BE2C (cell line): ENCODE measurements at regions not wholly inside any gene's neighbourhood (a gene's known extent, or its start where the extent isn't known, plus 50 kb on each side); places are given as distances from the start of the nearest gene placed in this dataset.

ENCODE experiments used
- DNase-seq: peaks from one replicate; pipeline ENCODE4 v3.0.0-alpha.2; 2020
- H3K27me3 ChIP-seq: fragments of 250-450 bp; sonication (Bioruptor Pico); 2 replicates; pipeline ENCODE4 v1.5.1; 2020; ENCODE audit warnings: mild to moderate bottlenecking
- H3K36me3 ChIP-seq: fragments of 250-450 bp; sonication (Bioruptor Pico); 2 replicates; pipeline ENCODE4 v1.5.1; 2020; ENCODE audit warnings: mild to moderate bottlenecking
- H3K4me1 ChIP-seq: fragments of 250-450 bp; sonication (Bioruptor Pico); 2 replicates; pipeline ENCODE4 v1.5.1; 2020
- H3K4me3 ChIP-seq: 2 replicates; pipeline ENCODE4 v1.5.1; 2011; ENCODE audit warnings: low read depth, low read length
- H3K9me3 ChIP-seq: fragments of 250-450 bp; sonication (Bioruptor Pico); 2 replicates; pipeline ENCODE4 v1.5.1; 2020
- CTCF ChIP-seq: IDR thresholded peaks from 2 replicates; pipeline ENCODE4 v1.5.1; 2012; ENCODE audit warnings: mild to moderate bottlenecking, low read depth, low read length

GRCh38 chr10:3702569-3702968 lies 82.4 kb downstream of the KLF6 start:
- DNase-seq = no peak
- TF ChIP-seq CTCF = no peak

GRCh38 chr10:3702056-3702546 lies 82.9 kb downstream of the KLF6 start:
- Histone ChIP-seq H3K9me3 (no peaks in the 10 kb centered on the region), H3K4me3 (no peak overlapping the region), H3K27me3 (no peaks in the 10 kb centered on the region)

More at GRCh38 chr10:3702569-3702968, 82.4 kb downstream of the KLF6 start:
- Histone ChIP-seq H3K9me3 (no peaks in the 10 kb centered on the region), H3K4me3 (no peak overlapping the region), H3K4me1 (no peaks in the 10 kb centered on the region), H3K36me3 (no peaks in the 10 kb centered on the region), H3K27me3 (no peaks in the 10 kb centered on the region)

GRCh38 chr10:3701491-3701890 lies 83.5 kb downstream of the KLF6 start:
- H3K27me3 ChIP-seq = no peaks in the 10 kb centered on the region
- no peak for DNase-seq
- no peaks in the 10 kb centered on the region for H3K9me3 ChIP-seq
- no peak overlapping the region for H3K4me3 ChIP-seq
- no peak for TF ChIP-seq CTCF
- no peaks in the 10 kb centered on the region for H3K36me3 ChIP-seq
- H3K4me1 ChIP-seq = no peaks in the 10 kb centered on the region

More at GRCh38 chr10:3702056-3702546, 82.9 kb downstream of the KLF6 start:
- no peak for TF ChIP-seq CTCF
- H3K36me3 ChIP-seq = no peaks in the 10 kb centered on the region
- DNase-seq = no peak
- no peaks in the 10 kb centered on the region for H3K4me1 ChIP-seq

- Histone ChIP-seq H3K9me3 (no peaks in the 10 kb centered on the region), H3K36me3 (no peaks in the 10 kb centered on the region), H3K27me3 (no peaks in the 10 kb centered on the region), H3K4me3 (no peak overlapping the region), H3K4me1 (no peaks in the 10 kb centered on the region)
- no peak for TF ChIP-seq CTCF
- DNase-seq = no peak
These were observed 84.4 kb downstream of the KLF6 start for GRCh38 chr10:3700531-3701076.

- no peak for DNase-seq
- no peak for TF ChIP-seq CTCF
- no peaks in the 10 kb centered on the region for H3K27me3 ChIP-seq
- no peaks in the 10 kb centered on the region for H3K4me1 ChIP-seq
- H3K4me3 ChIP-seq = no peak overlapping the region
- H3K9me3 ChIP-seq = no peaks in the 10 kb centered on the region
- no peaks in the 10 kb centered on the region for H3K36me3 ChIP-seq
These were observed 85.1 kb downstream of the KLF6 start for GRCh38 chr10:3699916-3700315.

- no peak for TF ChIP-seq CTCF
- H3K27me3 ChIP-seq = no peaks in the 10 kb centered on the region
- no peak for DNase-seq
- H3K4me3 ChIP-seq = no peak overlapping the region
- no peaks in the 10 kb centered on the region for H3K4me1 ChIP-seq
- H3K9me3 ChIP-seq = no peaks in the 10 kb centered on the region
- no peaks in the 10 kb centered on the region for H3K36me3 ChIP-seq
These were observed 86.7 kb downstream of the KLF6 start for GRCh38 chr10:3698312-3698711.
